ENCODE measurements at regions not wholly inside any gene's neighbourhood (a gene's known extent, or its start where the extent isn't known, plus 50 kb on each side); places are given as distances from the start of the nearest gene placed in this dataset.
"Not testable (repeated sequence)": the region's sequence is repeated elsewhere in the genome, so short reads cannot be mapped to it uniquely, and the experiment has no call there.

DNA sequence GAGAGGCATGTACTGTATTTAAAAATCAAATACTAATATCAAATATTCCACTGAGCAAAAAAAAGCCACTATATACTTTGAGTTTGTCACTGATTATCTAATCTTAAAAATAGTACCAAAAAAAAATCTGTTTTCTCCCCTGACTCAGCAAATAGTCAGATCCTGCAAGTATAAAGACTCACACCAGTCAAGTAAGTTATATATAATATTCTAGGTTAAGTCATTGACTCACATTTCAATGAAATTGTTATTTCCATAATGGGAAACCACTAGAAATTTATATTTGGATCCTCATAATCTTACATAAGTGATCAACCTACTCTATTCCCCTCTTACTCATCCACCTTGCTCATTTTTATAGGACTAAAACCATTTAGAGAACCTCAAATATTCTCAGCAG, 447.2 kb upstream of the MEF2C start:
- no peak for DNase-seq

DNA sequence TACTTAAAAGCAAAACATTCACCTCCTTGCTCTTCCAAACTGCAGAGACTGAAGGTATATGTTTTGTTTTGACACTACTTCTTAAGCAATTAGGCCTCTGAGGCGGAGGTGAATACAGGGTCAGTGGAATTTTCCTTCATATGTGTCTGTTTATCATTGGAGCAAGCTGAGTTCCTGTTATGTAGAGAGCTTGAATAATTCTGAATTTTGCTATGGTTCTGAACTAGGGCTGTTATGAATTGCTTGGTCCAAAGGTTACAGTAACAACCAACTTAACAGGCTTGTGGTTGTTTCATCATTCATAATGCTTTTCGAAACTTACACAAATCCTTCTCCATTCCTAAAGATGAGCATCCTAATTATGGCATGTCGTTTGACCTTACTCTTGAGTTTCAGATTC, 444.6 kb upstream of the MEF2C start:
- DNase-seq = no peak

DNA sequence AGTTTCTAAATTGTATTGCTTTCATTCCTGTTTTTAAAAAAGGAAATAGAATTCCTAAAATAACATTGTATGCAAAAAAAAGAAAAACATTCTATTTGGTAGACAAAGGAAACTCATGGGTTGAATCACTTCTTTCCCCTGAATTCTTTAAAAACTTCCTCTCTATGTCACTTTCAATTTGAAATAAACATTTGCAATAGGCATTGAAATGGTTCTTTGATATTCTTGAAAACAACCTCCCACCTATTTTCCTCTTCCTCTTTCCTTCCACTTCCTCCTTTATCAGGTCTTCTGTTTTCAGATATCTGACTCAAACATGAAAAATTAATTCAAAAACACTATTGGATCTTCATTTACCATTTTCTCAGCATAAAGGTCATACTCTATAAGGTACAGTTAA, 442.0 kb upstream of the MEF2C start:
- DNase-seq = no peak

DNA sequence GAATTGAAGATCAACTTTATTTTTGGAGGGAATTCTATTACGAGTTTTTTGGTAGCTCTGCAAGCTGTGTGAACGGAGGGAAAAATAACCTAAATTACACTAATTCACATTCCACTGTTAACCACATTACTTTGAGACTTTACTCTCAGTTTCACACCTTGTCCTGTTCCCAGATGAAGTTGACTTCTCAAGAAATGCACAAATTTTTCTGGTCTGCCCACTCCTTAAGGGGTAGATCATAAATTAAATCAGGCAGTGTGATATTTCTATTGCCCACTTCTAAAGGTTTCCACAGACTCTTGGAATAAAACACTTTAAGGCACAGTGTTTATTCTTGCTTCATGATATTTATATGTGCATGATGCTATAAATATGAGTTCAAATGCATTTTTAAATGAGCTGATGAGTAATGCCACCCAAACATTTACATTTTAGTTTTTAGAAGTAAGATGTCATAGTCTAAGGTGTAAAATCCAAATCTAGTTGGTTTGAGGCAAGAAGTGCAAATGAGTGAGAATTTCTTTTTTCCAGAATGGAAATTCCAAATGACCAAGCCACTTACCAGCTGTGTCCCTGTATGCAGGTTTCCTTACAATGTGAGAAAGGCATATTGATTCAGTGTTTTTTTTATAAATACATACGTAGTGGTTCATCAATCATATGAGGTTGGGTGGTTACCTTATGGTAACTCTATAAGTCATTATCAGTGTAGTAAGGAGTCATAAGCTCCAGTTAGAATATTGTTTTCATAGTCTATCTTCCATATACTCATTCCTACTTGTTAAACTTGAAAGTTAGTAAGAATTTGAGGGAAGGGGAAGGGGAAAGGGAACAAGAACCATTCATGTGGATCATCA, 437.7 kb upstream of the MEF2C start:
- DNase-seq = no peak

DNA sequence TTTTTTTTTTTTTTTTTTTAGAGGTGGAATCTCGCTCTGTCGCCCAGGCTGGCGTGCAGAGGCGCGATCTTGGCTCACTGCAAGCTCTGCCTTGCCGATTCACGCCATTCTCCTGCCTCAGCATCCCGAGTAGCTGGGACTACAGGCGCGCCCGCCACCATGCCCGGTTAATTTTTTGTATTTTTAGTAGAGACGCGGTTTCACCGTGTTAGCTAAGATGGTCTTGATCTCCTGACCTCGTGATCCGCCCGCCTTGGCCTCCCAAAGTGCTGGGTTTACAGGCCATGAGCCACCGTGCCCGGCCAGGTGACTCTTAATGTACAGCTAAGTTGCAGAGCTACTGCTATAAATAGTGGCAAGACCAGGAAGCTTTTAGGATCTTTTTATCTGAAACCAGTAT, 434.9 kb upstream of the MEF2C start:
- not testable (repeated sequence) for DNase-seq

DNA sequence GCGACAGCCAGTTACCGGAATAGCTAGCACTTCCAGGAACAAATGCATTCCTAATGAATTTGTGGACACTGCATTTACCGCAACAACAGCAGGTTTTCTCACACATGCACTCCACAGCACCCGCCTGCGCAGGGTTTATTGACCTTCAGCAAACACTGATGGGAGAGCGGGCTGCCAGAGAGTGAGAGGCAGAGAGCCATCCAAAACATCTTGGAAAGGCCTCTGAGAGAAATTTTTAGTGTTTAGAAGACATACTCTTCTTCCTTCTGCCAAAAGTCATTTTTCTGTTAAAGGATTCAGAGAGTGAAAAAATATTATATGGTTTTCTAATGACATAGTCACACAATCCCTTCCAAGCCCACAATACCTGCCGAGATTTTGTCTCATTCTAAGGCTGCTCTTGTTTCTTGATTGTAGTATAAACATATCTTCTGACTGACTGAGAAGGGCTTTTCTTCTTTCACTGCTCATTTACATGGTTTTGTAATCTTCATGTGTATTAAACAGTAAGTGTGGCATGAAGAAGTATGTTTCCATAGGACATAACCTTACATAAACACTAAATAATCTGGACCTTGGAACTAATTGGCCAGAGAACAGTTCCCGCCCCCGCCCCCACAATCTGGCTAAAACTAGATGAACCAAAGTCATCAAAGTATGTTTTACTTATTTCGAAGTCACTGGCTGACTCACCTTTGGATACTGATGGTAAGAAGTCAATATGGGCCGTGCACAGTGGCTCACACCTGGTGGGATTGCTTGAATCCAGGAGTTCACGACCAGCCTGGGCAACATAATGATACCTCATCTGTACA, 432.5 kb upstream of the MEF2C start:
- DNase-seq = peak; percentile 49

DNA sequence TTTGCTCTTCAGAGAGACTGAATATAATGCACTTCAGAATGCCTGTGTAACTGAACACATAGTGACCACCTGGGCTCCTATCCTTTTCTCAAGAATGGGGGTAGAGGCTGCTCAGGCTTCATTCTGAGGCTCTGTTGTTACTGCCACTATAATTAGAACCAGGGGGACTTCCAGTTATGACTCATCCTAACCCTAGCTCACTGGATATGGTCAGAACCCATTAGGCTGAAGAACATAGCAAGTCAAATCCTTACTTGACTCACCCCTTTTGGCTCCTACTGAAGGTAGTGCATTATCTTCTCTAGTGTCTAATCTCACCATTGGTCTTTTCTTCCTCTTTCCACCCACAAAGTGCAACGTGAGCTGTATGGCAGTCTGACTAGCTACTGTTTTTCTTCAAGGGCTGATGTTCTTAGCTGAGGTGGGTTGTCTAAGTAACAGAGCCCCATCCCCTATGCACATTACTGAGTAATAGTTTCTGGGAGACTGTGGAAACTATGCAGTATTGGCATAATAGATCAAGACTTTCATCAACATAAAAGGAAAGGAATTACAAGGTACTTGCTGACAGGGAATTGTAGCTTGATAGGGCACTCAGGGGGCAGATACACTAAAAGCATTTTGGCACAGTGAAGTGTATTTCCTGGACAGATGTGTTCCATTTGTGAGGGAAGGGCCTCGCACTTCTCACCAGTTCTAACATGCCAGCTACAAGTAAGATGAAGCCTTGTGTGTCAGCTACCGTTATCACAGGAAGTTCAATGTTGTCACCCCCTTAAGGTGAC, 431.0 kb upstream of the MEF2C start:
- DNase-seq = peak; percentile 19

DNA sequence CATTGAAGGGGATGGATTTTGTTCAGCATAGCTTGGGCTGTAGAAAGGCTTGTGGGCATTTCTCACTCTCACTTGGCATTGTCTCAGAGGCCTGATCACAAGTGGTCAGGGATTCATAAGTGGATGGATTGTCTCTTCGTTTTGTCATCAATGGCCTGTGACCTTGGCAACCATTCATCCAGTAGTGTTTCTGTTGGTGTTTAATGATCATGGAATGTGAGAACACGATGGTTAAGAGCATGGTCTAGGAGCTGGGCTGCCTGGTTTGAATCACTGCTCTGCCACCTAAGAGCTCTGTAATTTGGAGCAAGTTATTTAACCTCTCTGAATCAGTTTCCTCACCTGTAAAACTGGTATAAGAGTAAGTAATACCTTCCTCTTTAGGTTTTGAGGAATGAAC, 430.1 kb upstream of the MEF2C start:
- no peak for DNase-seq

DNA sequence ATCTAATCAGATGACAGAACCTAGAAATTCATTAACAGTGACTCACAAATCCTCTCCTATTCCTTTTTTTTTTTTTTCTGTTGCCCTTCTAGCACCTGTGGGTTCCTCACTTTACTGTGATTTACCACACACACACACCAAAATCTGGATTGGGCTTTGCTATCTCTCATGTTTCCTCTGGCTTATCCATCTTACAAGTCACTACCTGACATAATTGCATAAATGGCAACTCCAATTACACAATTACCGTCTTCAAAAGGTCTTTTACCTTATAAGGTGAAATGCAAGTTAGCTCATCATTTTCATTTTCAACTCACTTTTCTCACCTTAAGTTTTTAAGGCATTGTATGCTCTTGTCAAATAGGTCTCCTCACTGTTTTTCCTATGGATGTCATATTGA, 426.3 kb upstream of the MEF2C start:
- no peak for DNase-seq

DNA sequence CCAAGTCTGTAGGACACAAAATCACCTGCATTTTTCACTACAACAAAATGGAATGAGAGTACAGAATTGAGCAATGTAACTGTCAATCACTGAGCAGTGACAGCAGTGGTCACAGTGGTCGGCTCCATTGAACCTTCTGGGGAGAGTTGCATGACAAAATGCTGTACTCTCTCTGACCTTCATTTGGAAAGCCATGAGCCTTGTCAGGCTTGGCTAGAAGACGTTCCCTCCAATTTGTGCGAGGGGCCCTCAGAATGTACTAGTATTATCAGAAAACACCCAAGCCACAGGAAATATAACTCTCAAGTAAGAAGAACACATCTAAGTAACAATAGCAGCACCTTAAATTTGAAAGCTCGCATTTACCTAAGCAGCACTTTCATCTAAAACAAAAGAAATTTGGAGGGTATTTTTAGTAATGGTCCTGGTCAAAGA, 425.6 kb upstream of the MEF2C start:
- DNase-seq = no peak

DNA sequence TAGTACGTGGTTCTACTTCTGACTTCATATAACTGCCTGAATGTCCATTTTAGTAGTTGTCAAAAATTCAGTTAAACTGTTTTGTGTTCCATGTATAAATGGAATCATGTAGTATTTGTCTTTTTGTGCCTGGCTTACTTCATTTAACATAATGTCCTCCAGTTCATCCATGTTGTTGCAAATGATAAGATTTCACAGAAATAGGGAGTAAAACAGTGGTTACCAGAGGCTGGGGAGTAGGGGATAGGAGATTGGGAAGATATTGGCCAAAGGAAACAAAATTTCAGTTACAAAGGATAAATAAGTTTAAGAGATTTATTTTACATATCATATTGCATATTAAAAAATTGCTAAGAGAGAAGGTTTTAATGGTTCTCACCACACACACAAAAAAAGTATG, 425.0 kb upstream of the MEF2C start:
- no peak for DNase-seq

DNA sequence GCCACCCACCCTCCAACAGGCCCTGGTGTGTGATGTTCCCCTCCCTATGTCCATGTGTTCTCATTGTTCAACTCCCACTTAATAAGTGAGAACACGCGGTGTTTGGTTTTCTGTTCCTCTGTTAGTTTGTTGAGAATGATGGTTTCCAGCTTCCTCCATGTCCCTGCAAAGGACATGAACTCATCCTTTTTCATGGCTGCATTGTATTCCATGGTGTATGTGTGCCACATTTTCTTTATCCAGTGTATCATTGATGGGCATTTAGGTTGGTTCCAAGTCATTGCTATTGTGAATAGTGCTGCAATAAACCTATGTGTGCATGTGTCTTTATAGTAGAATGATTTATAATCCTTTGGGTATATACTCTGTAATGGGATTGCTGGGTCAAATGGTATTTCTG, 424.2 kb upstream of the MEF2C start:
- DNase-seq = not testable (repeated sequence)

DNA sequence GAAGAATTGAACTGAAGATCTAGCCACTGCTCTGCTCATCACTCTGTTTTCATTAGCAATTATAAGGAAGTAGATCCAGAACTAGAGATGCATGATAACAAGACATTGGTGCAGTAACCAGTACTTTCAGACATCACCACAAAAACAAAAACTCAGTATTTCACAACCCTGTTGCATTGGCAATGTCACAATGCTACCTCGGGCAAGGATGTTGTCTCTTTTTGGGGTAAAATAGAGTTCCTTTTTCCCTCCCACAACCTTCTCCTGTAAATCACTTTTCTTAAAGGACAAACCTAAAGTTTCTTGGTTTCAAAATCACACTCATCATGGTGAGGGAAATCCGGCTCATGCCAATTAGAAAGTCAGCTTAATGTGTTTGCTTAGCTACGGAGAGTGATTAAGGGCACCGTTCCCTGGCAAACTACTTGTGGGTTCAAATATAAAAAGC, 420.1 kb upstream of the MEF2C start:
- no peak for DNase-seq

DNA sequence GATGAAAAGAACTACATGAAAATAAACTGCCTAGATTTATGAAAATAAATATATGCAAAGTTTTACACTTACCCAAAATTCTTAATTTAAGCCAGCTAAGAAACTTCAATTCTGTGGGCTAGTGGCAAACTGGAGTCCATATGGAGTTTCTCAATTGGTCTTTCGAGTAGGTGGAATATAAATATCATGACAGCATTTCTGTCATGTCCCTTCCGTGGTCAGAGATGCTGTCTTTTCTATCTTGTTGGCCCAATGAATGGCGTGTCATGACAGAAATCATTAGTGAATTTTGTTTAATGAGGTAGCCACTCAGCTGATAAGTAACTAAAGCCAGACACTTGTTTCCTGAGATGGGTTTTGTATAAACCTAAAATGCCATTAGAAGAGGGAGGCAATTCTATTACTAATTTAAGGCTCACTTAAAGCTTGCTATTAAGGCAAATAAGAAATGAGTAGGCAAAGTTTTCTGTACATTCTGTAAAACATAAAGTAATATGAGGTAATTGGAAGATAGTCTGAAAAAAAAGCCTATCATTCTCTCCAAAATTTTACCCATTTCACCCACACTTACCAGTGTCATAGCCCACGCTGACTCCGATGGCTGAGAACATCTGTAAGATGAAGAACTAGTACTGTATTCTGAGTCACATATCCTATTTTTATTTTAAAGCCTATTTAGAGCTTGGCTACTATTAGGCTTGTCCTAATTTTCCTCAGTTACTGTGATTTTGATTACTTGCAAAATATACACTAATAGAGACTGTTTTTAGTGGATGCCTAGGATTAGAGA, 419.3 kb upstream of the MEF2C start:
- no peak for DNase-seq

DNA sequence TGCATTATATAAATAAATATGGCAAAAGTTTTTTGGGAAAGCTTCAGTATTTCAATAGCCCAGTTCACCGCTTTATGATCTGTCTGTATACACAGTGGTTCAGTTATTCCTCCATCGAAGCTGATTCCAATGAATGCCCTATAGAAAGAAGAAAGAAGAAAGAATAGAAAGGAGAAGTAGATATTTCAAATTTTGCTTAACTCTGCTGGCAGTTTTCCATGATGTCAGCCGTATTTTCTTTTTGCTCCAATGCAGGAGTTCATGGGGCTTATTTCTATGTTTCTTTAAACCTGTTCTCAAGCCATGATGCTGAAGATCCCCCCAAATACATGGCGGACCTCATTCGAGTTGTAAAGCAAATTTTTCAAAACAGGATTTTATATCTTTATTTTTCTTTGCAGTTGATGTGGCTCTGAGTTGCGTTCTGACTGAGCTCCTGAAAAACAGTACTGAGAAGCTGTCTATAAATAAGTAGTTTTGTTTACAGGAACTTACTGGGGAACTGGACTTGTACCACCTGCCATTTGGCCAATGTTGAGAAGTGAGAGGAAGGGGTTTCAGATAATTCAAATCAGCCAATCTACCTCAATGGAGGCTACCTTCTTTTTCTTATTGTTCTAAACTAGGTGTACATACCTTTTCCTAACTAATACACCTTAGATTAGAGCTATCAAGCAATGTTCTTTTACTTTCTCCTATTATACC, 418.5 kb upstream of the MEF2C start:
- DNase-seq = no peak

DNA sequence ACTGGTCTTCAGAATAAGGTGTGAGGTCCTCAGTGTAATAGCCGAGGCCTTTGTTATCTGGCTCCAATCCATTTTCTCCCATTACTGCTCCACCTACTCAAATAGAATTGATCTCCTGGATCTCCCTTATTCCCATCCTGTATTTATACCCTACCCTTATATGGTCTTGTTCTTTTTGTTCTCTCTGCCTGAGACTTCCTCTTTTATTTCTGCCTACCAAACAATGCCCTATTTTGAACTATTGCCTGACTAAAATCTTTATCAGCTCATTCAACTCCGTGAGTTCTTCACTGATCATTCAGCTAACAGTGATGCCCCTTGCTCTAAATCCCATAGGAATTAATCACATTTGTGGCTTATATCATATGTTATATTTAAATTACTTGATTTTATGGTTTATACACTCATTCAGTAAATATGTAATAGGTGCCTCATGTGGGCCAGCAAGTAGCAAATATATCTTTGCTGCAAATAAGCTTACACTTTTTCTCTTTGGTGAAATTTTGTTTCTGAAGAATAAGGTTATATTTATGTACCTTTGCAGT, 417.5 kb upstream of the MEF2C start:
- DNase-seq = no peak

DNA sequence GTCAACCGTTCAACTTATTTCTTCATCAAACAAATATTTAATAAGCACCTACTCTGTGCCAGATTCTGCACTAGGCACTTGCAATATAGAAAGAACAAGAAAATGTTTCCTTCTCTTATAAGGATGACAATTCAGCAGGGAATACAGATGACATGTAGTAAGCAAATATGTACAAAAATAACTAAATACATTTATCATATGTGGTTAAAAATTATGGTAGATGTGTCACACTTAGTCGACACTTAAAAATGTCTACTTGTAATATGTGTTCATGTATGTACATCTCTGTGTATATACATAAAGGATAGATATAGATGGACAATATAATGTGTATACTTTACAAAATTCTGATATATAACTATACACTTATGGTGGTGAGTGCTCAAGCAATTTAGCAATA, 417.0 kb upstream of the MEF2C start:
- DNase-seq = no peak

DNA sequence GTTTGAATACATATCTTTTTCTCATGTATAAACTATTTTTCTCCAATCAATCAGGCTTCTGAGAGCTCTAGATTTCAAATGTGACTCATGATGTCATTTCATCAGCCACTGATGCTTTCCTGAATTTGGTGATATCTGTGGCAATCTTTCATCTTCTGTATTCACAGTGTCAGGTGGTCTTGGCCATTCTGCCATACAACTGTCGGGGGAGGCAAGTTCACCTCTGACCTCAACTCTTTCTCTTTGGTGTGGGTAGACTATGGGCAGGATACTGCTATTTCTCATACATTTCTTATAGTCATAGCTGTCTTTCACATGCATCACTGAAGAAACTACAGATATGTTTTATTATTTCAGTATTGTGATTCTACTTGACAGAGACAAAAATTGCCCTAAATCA, 414.1 kb upstream of the MEF2C start:
- no peak for DNase-seq

DNA sequence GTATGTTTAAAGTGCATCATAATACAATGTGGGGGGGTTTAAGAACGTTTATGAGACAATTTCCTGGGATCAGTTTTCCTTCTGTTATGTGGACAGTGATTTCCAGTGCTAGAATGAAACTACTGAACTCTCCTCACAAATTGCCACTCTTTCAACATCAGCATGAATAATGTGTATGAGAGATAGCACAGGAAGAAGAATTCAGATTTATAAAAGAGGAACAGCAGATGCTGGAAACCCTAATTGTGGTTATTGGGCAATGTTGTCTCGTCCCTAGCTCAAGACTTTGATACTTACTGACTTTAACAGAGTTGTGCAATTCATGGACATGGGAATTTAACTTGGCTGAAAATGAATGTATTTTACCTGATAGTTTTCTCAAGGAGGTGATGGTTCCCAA, 410.8 kb upstream of the MEF2C start:
- DNase-seq = no peak

DNA sequence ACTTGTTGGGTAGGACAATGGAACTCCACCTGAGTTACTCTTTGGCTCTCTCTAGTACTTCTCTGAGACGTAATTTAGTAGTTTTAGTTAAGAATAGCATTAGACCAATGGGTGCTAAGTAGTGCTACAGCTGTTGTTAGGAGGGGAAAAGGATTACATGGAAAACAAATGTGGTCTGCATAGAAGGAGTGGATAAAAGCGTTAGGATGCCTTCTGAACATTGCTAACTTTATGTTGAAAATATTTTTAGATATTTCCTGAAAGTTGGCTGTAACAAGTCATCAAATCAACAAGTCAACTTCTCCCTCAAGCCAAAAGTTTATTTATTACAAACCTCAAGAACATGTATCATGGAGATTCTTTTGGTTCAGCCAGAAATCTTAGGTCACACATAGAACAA, 409.5 kb upstream of the MEF2C start:
- DNase-seq = no peak

DNA sequence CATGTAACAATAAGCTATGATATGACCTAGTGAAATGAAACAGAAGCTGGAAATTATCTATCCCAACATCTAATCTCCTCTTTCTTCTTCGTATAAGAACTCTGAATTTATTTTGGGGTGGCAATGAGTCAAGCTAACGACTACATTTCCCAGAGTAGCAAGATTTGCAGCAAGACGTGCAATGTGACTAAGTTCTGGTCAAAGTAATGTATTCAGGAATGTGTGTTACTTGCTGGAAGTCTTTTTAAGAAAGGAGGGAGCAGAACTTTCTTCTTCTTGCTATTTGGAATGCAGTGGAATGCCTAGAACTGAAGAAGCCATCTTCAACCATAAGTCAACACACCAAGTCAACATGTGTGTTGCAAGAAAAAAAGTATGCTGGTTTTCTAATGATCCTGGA, 406.6 kb upstream of the MEF2C start:
- no peak for DNase-seq
